ENCODE measurements at regions not wholly inside any gene's neighbourhood (a gene's known extent, or its start where the extent isn't known, plus 50 kb on each side); places are given as distances from the start of the nearest gene placed in this dataset.

GRCh38 chr16:60299241-60299776 lies 1565.2 kb upstream of the GOT2 start:
- 80 to 87% methylated on average over 3 of the region's 3 CpGs for WGBS, 2 donors
- H3K4me3 ChIP-seq = no peak overlapping the region
- TF ChIP-seq EP300 (IDR thresholded peaks at IDR 0.05) (no peak), POLR2A (IDR thresholded peaks at IDR 0.05) (no peak), POLR2AphosphoS5 (IDR thresholded peaks at IDR 0.05) (no peak), CTCF (IDR thresholded peaks at IDR 0.05) (no peak)
- no peaks in the 10 kb centered on the region for H3K4me1 ChIP-seq
- H3K9me3 ChIP-seq = no peaks in the 10 kb centered on the region
- no peak overlapping the region for H3K27ac ChIP-seq
- DNase-seq = no peak
- no peaks in the 10 kb centered on the region for H3K36me3 ChIP-seq
- no peaks in the 10 kb centered on the region for H3K27me3 ChIP-seq
- intact Hi-C loops (cut with DNase I) = no loop called here

- H3K4me1 ChIP-seq = no peaks in the 10 kb centered on the region
- intact Hi-C loops (cut with DNase I) = no loop called here
- H3K27ac ChIP-seq = no peak overlapping the region
- no peaks in the 10 kb centered on the region for H3K27me3 ChIP-seq
- H3K9me3 ChIP-seq = no peaks in the 10 kb centered on the region
- DNase-seq = no peak
- WGBS, 2 donors = 61 to 73% methylated on average over 3 of the region's 3 CpGs
- H3K36me3 ChIP-seq = no peaks in the 10 kb centered on the region
- TF ChIP-seq POLR2AphosphoS5 (IDR thresholded peaks at IDR 0.05) (no peak), POLR2A (IDR thresholded peaks at IDR 0.05) (no peak), EP300 (IDR thresholded peaks at IDR 0.05) (no peak), CTCF (IDR thresholded peaks at IDR 0.05) (no peak)
- no peak overlapping the region for H3K4me3 ChIP-seq
Measured at GRCh38 chr16:60295451-60295850, 1561.3 kb upstream of the GOT2 start.

GRCh38 chr16:60285794-60286193 lies 1551.7 kb upstream of the GOT2 start:
- Histone ChIP-seq H3K9me3 (no peaks in the 10 kb centered on the region), H3K4me3 (no peak overlapping the region), H3K4me1 (no peaks in the 10 kb centered on the region), H3K27me3 (no peaks in the 10 kb centered on the region), H3K27ac (no peak overlapping the region), H3K36me3 (no peaks in the 10 kb centered on the region)
- TF ChIP-seq POLR2A (IDR thresholded peaks at IDR 0.05) = no peak
- 63 to 74% methylated on average over 1 of the region's 1 CpG for WGBS, 2 donors
- intact Hi-C loops (cut with DNase I) = no loop called here
- DNase-seq = no peak

GRCh38 chr16:60279061-60279665 lies 1545.0 kb upstream of the GOT2 start:
- no peak for DNase-seq
- Histone ChIP-seq H3K36me3 (no peaks in the 10 kb centered on the region), H3K4me3 (no peak overlapping the region), H3K27ac (no peak overlapping the region), H3K4me1 (no peaks in the 10 kb centered on the region), H3K9me3 (no peaks in the 10 kb centered on the region), H3K27me3 (no peaks in the 10 kb centered on the region)
- intact Hi-C loops (cut with DNase I) = no loop called here
- no peak for TF ChIP-seq POLR2A (IDR thresholded peaks at IDR 0.05)
- TF ChIP-seq EP300 (IDR thresholded peaks at IDR 0.05) = no peak
- no peak for TF ChIP-seq CTCF (IDR thresholded peaks at IDR 0.05)
- no peak for TF ChIP-seq POLR2AphosphoS5 (IDR thresholded peaks at IDR 0.05)
- 86 to 87% methylated on average over 11 of the region's 11 CpGs for WGBS, 2 donors

- Histone ChIP-seq H3K4me3 (no peak overlapping the region), H3K27ac (no peak overlapping the region), H3K27me3 (no peaks in the 10 kb centered on the region), H3K4me1 (no peaks in the 10 kb centered on the region), H3K36me3 (no peaks in the 10 kb centered on the region), H3K9me3 (no peaks in the 10 kb centered on the region)
- no peak for DNase-seq
- WGBS, 2 donors = 80 to 84% methylated on average over 2 of the region's 2 CpGs
- intact Hi-C loops (cut with DNase I) = no loop called here
- no peak for TF ChIP-seq POLR2AphosphoS5 (IDR thresholded peaks at IDR 0.05)
Measured at GRCh38 chr16:60274431-60275019, 1540.4 kb upstream of the GOT2 start.

GRCh38 chr16:60271781-60272180 lies 1537.7 kb upstream of the GOT2 start:
- H3K9me3 ChIP-seq = no peaks in the 10 kb centered on the region

More at GRCh38 chr16:60271781-60272180, 1537.7 kb upstream of the GOT2 start:
- no peak overlapping the region for H3K4me3 ChIP-seq
- no peak overlapping the region for H3K27ac ChIP-seq
- no peaks in the 10 kb centered on the region for H3K36me3 ChIP-seq
- no peaks in the 10 kb centered on the region for H3K27me3 ChIP-seq
- H3K4me1 ChIP-seq = no peaks in the 10 kb centered on the region
- DNase-seq = no peak
- TF ChIP-seq EP300 (IDR thresholded peaks at IDR 0.05) (no peak), CTCF (IDR thresholded peaks at IDR 0.05) (no peak), POLR2AphosphoS5 (IDR thresholded peaks at IDR 0.05) (no peak), POLR2A (IDR thresholded peaks at IDR 0.05) (no peak)
- intact Hi-C loops (cut with DNase I) = no loop called here
